ENCODE measurements at regions not wholly inside any gene's neighbourhood (a gene's known extent, or its start where the extent isn't known, plus 50 kb on each side); places are given as distances from the start of the nearest gene placed in this dataset.

GRCh38 chr13:103312467-103312866 lies 246.2 kb upstream of the SLC10A2 start:
- no peak for TF ChIP-seq CTCF (conservative IDR thresholded peaks at IDR 0.05; ENCODE audit: low read depth, low read length)
- DNase-seq (ENCODE audit: low read depth) = no peak
- no peak overlapping the region for H3K4me3 ChIP-seq (ENCODE audit: low read length)

DNA sequence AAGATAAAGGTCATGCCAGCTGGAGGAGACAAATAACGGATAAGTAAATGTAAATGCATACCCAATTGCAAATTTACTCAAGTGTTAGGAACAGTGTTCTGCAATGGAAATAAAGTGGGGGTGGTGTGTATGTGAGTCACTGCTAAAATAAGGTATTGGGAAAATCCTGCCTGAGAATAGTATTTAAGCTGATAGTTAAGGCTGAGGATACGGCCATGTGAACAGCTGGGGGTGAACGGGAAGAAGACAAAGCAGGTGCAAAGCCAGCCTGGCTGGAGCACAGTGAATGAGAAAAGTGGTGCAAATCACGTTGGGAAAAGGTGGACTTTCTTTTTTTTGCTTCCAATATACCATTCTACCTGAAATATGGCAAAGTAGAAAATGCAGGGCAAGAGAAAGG lies 242.4 kb upstream of the SLC10A2 start:
- TF ChIP-seq CTCF (conservative IDR thresholded peaks at IDR 0.05; ENCODE audit: low read depth, low read length) = no peak
- no peak for DNase-seq (ENCODE audit: low read depth)
- no peak overlapping the region for H3K4me3 ChIP-seq (ENCODE audit: low read length)

GRCh38 chr13:103306163-103306562 lies 239.9 kb upstream of the SLC10A2 start:
- TF ChIP-seq CTCF (conservative IDR thresholded peaks at IDR 0.05; ENCODE audit: low read depth, low read length) = no peak
- DNase-seq (ENCODE audit: low read depth) = no peak
- H3K4me3 ChIP-seq (ENCODE audit: low read length) = no peak overlapping the region

- no peak for DNase-seq (ENCODE audit: low read depth)
- no peak for TF ChIP-seq CTCF (conservative IDR thresholded peaks at IDR 0.05; ENCODE audit: low read depth, low read length)
These were observed 236.9 kb upstream of the SLC10A2 start for GRCh38 chr13:103303078-103303651.

DNA sequence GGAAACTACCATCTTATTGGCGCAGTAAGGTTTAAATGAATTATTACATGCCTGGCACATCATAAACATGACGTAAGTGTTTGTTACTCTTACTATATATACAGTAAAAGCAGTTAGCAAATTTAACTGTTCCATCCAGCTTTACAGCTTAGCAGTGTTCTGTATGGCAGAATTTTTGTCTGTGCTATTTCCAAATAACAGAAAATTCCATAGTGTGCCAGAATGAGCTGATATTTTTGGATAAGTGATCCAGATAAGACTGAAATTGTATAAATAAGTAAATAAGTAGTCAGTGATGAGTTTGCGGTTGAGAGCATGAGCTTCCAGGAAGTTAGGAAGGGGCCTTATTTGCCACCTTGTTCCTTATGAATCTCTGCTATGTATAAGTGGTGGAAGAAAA lies 236.5 kb upstream of the SLC10A2 start:
- no peak for DNase-seq (ENCODE audit: low read depth)
- no peak overlapping the region for H3K4me3 ChIP-seq (ENCODE audit: low read length)
- no peak for TF ChIP-seq CTCF (conservative IDR thresholded peaks at IDR 0.05; ENCODE audit: low read depth, low read length)

More at GRCh38 chr13:103303078-103303651, 236.9 kb upstream of the SLC10A2 start:
- no peak overlapping the region for H3K4me3 ChIP-seq (ENCODE audit: low read length)

DNA sequence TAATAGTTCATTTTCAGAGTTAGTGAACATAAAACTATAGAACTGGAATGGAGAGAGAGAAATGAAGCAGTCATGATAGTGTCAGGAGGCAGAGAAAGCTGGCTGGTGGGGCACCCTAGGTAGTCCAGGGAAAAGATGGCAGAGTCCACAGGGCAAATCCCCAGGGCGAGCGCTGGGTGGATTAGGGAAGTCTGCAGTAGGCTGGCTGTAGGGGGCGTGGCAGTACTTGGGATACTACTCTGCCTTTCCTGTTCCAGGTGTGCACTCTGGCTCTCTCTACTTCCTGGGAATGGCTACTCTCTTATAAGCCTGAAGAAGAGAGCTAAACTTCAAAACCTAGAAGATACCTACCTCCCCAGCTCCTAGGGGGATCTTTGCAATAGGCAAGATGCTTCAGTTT lies 232.9 kb upstream of the SLC10A2 start:
- no peak overlapping the region for H3K4me3 ChIP-seq (ENCODE audit: low read length)
- no peak for TF ChIP-seq CTCF (conservative IDR thresholded peaks at IDR 0.05; ENCODE audit: low read depth, low read length)
- DNase-seq (ENCODE audit: low read depth) = no peak

GRCh38 chr13:103297083-103297482 lies 230.9 kb upstream of the SLC10A2 start:
- no peak overlapping the region for H3K4me3 ChIP-seq (ENCODE audit: low read length)
- no peak for TF ChIP-seq CTCF (conservative IDR thresholded peaks at IDR 0.05; ENCODE audit: low read depth, low read length)
- no peak for DNase-seq (ENCODE audit: low read depth)

Data from retinal pigment epithelial cell (primary cell).